ENCODE measurements at regions not wholly inside any gene's neighbourhood (a gene's known extent, or its start where the extent isn't known, plus 50 kb on each side); places are given as distances from the start of the nearest gene placed in this dataset.
"Not testable (repeated sequence)": the region's sequence is repeated elsewhere in the genome, so short reads cannot be mapped to it uniquely, and the experiment has no call there.

GRCh38 chr13:22883262-22883840 lies 297.4 kb upstream of the SGCG start:
- Histone ChIP-seq H3K27ac (no peak overlapping the region), H3K9me3 (no peaks in the 10 kb centered on the region), H3K4me1 (no peaks in the 10 kb centered on the region), H3K27me3 (no peaks in the 10 kb centered on the region), H3K36me3 (no peaks in the 10 kb centered on the region), H3K4me3 (no peak overlapping the region)
- DNase-seq: no peak
- TF ChIP-seq POLR2A (IDR thresholded peaks at IDR 0.05): no peak
- TF ChIP-seq, protein P1, sequence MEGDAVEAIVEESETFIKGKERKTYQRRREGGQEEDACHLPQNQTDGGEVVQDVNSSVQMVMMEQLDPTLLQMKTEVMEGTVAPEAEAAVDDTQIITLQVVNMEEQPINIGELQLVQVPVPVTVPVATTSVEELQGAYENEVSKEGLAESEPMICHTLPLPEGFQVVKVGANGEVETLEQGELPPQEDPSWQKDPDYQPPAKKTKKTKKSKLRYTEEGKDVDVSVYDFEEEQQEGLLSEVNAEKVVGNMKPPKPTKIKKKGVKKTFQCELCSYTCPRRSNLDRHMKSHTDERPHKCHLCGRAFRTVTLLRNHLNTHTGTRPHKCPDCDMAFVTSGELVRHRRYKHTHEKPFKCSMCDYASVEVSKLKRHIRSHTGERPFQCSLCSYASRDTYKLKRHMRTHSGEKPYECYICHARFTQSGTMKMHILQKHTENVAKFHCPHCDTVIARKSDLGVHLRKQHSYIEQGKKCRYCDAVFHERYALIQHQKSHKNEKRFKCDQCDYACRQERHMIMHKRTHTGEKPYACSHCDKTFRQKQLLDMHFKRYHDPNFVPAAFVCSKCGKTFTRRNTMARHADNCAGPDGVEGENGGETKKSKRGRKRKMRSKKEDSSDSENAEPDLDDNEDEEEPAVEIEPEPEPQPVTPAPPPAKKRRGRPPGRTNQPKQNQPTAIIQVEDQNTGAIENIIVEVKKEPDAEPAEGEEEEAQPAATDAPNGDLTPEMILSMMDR (IDR thresholded peaks at IDR 0.05): no peak

GRCh38 chr13:22883956-22884355 lies 296.8 kb upstream of the SGCG start:
- no peak overlapping the region for H3K27ac ChIP-seq
- TF ChIP-seq POLR2A (IDR thresholded peaks at IDR 0.05): no peak
- TF ChIP-seq, protein P1 (IDR thresholded peaks at IDR 0.05): no peak
- H3K9me3 ChIP-seq: no peaks in the 10 kb centered on the region
- no peak for DNase-seq
- no peaks in the 10 kb centered on the region for H3K4me1 ChIP-seq
- H3K27me3 ChIP-seq: no peaks in the 10 kb centered on the region
- no peaks in the 10 kb centered on the region for H3K36me3 ChIP-seq
- no peak overlapping the region for H3K4me3 ChIP-seq

GRCh38 chr13:22886061-22886460 lies 294.7 kb upstream of the SGCG start:
- not testable (repeated sequence) for H3K27me3 ChIP-seq, H3K9me3 ChIP-seq, H3K4me3 ChIP-seq, DNase-seq, H3K36me3 ChIP-seq, H3K4me1 ChIP-seq, H3K27ac ChIP-seq

GRCh38 chr13:22889376-22889775 lies 291.4 kb upstream of the SGCG start:
- H3K36me3 ChIP-seq, H3K4me3 ChIP-seq, H3K27ac ChIP-seq, H3K4me1 ChIP-seq, H3K9me3 ChIP-seq, H3K27me3 ChIP-seq, DNase-seq: not testable (repeated sequence)

- no peaks in the 10 kb centered on the region for H3K4me1 ChIP-seq
- H3K36me3 ChIP-seq: no peaks in the 10 kb centered on the region
- no peaks in the 10 kb centered on the region for H3K27me3 ChIP-seq
- H3K27ac ChIP-seq: no peak overlapping the region
- no peaks in the 10 kb centered on the region for H3K9me3 ChIP-seq
- no peak overlapping the region for H3K4me3 ChIP-seq
- DNase-seq: no peak
- no peak for TF ChIP-seq POLR2A (IDR thresholded peaks at IDR 0.05)
- TF ChIP-seq, protein P1 (IDR thresholded peaks at IDR 0.05): no peak
These were observed 287.6 kb upstream of the SGCG start for GRCh38 chr13:22893204-22893603.

- Histone ChIP-seq H3K4me3 (no peak overlapping the region), H3K27me3 (no peaks in the 10 kb centered on the region), H3K36me3 (no peaks in the 10 kb centered on the region), H3K9me3 (no peaks in the 10 kb centered on the region), H3K4me1 (no peaks in the 10 kb centered on the region), H3K27ac (no peak overlapping the region)
- TF ChIP-seq POLR2A (IDR thresholded peaks at IDR 0.05): no peak
- TF ChIP-seq, protein P1 (IDR thresholded peaks at IDR 0.05): no peak
- DNase-seq: no peak
These were observed 287.0 kb upstream of the SGCG start for GRCh38 chr13:22893777-22894176.
